ENCODE measurements at regions not wholly inside any gene's neighbourhood (a gene's known extent, or its start where the extent isn't known, plus 50 kb on each side); places are given as distances from the start of the nearest gene placed in this dataset.
"Not testable (repeated sequence)": the region's sequence is repeated elsewhere in the genome, so short reads cannot be mapped to it uniquely, and the experiment has no call there.

- DNase-seq, result not testable (repeated sequence)
These were observed 235.7 kb downstream of the PTN start for GRCh38 chr7:137107802-137108201.

- DNase-seq, result not testable (repeated sequence)
These were observed 235.1 kb downstream of the CHRM2 start for GRCh38 chr7:137103526-137103925.

- no peak for DNase-seq
These were observed 228.7 kb downstream of the CHRM2 start for GRCh38 chr7:137097111-137097510.

DNA sequence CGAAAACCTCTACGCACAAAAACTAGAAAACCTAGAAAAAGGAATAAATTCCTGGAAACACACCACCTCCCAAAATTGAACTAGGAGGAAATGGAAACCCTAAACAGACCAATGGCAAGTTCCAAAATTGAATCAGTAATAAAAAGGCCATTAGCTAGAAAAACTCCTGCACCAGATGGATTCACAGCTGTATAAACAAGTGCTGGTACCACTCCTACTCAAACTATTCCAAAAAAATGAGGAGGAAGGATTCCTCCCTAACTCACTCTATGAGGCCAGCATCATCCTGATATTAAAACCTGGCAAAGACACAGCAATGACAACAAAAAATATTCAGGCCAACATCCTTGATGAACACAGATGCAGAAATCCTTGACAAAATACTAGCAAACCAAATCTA lies 228.2 kb downstream of the CHRM2 start:
- DNase-seq, result no peak

GRCh38 chr7:137093198-137093597 lies 224.7 kb downstream of the CHRM2 start:
- no peak for DNase-seq

DNA sequence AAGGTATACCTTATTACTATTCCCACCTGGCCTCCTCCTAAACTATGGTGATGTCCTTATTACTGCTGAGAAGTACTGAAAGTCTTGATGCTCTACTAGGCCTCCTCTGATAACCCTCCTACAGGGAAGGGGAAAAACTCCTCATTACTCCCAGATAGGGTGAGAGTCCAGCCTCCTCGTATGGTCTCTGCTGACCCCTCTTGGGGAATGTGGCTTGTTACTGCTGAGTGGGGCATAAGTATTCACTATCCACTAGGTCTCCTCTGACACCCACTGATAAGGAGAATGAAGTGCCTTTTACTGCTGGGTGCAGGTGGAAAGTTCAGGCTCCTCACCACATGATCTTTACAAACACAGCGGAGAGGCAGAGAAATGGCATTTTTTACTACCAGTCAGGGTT lies 222.9 kb downstream of the CHRM2 start:
- DNase-seq, result no peak

- DNase-seq, result no peak
These were observed 218.4 kb downstream of the CHRM2 start for GRCh38 chr7:137086896-137087295.

DNA sequence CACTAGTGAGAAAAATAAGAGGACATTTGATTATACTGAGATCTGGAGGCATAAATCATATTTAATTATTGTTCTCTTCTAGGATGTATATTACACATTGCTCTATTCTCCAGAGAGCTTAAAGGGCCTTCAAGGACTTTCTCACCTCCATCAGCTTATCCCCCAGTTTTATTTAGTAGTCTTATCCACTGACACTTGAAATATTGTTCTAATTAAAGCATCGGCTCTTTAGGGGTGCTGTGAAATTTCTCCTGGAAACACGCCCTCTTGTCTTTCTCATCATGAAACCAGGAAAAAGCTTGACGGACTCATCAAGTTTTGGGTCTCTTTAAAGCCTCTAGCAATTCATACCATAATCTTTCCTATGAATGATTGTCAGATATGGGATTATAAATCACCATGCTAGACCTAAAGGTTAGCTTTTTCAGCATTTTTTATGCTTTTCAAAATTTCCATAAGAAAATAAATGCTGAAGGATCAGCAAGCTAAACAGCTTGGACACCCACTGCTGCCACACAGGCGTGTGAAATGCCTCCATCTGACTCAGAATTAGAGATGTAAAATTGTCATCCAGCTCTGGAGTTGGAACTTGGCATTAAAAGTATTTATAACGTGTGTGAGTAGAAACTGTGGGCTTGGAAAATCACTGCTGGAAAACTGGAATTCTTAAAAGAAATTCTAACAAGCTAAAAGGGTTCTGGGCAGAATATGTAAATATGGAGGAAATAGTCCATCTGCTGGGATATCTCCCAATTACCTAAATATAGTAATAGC lies 216.3 kb downstream of the CHRM2 start:
- DNase-seq, result no peak

- DNase-seq, result no peak
These were observed 213.9 kb downstream of the CHRM2 start for GRCh38 chr7:137082391-137082790.

- no peak for DNase-seq
These were observed 213.1 kb downstream of the CHRM2 start for GRCh38 chr7:137081321-137082093.

DNA sequence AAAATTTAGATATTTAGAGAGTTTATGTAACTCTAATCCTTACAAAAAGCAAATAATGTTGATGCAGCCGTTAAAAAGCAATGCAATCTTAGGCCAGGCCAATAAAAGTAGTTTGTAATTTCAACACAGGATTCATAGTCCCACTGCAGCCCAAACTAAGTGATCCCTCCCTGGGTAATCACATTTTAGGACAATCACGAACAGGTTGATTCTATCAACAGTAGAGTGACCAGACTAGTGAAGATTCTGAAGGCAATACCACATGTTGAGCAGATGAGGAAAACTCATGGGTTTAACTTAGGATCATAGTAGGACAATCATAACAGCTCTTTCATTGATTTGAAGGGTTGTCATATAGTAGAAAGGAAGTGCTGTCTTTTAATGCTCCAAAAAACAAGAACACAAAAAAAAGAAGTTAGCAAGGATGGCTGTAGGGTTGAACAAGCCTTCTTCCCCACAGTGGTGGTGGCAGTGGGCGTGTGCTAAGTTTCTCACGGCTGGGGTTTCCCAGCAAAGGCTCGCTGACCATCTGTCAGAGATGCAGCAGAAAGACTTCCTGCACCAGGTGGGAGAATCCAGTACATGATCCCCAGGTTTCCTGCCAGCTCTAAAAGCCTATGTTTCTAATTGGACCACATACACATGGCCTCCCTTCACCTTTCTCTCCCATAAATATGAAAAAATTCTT lies 212.2 kb downstream of the CHRM2 start:
- no peak for DNase-seq

GRCh38 chr7:137078781-137079180 lies 210.3 kb downstream of the CHRM2 start:
- no peak for DNase-seq

- DNase-seq, result no peak
These were observed 206.1 kb downstream of the CHRM2 start for GRCh38 chr7:137074391-137075030.

DNA sequence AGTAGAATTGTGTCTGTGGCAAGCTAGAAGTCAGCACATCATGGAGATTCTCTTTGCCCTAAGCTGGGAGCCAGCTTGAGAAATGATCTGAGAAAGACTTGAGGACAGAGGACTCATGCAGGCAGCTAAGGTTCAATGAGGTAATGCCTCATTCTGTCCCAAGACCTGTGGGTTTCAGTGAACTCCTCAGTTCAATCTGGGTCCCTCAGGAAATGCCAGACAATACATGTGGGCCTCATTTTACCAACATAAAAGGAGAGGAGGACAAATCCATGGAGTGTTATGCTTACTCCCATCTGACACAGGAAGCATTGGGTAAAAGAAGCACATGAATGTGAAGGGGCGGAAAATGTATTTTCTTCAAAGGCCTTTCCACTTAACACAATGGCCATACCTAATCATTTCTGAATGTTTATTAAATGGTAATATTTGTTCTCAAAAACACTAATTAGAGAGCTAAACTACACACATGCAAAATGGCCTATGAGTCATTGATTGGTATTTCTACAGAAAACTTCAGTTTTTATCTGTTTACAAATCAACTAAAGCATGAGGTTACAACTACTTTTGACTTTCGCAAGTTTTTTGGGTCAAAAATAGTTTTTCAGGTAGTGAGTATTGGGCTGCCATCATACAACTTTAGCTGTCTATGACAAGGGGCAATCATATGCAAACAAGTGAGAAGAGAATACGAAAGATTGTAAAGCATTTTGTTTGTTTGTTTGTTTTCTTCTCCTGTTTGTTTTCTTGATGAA lies 205.3 kb downstream of the CHRM2 start:
- no peak for DNase-seq
